Kidney (tissue), 13 donors: ENCODE measurements at regions not wholly inside any gene's neighbourhood (a gene's known extent, or its start where the extent isn't known, plus 50 kb on each side); places are given as distances from the start of the nearest gene placed in this dataset.

Experiments used
- DNase-seq, 5 donors: peaks; one replicate each; pipeline ENCODE4 v3.0.0-alpha.2; 2013 to 2020
- FAIRE-seq: peaks from 2 replicates; lab custom pipeline; 2012; peaks lifted over from hg19 to GRCh38; lab: Jason Lieb, UNC
- H3K27ac ChIP-seq, 2 donors: one replicate each; pipeline ENCODE4 v1.7.0; 2013; ENCODE audit warnings: low read depth in 2 of 2, low read length in 2 of 2, inconsistent platforms in 1 of 2
- H3K27me3 ChIP-seq: one replicate; pipeline ENCODE4 v1.7.1; 2013; ENCODE audit warnings: low read length, inconsistent platforms; ENCODE audit not compliant: control insufficient read depth, insufficient read depth
- H3K36me3 ChIP-seq, 3 donors: one replicate each; pipeline versions ENCODE4 v1.7.0 to v1.7.1; 2013; ENCODE audit warnings: low read length in 3 of 3, control low read depth in 1 of 3, inconsistent platforms in 1 of 3; ENCODE audit not compliant: insufficient read depth in 3 of 3, control insufficient read depth in 2 of 3
- H3K4me1 ChIP-seq, 3 donors: one replicate each; pipeline versions ENCODE4 v1.7.0 to v1.7.1; 2013; ENCODE audit warnings: low read length in 3 of 3, inconsistent platforms in 1 of 3, low read depth in 1 of 3; ENCODE audit not compliant: control insufficient read depth in 2 of 3, insufficient read depth in 2 of 3
- H3K4me3 ChIP-seq, 3 donors: one replicate each; pipeline versions ENCODE4 v1.7.0 to v1.8.1; 2013; ENCODE audit warnings: low read length in 3 of 3, control low read depth in 1 of 3, inconsistent platforms in 1 of 3
- H3K9ac ChIP-seq, 3 donors: one replicate each; pipeline versions ENCODE4 v1.7.0 to v1.7.1; 2013; ENCODE audit warnings: low read length in 3 of 3, control low read depth in 1 of 3, inconsistent platforms in 1 of 3
- H3K9me3 ChIP-seq, 3 donors: one replicate each; pipeline versions ENCODE4 v1.7.0 to v1.7.1; 2013; ENCODE audit warnings: low read length in 3 of 3, control low read depth in 1 of 3, inconsistent platforms in 1 of 3; ENCODE audit not compliant: control insufficient read depth in 2 of 3, insufficient read depth in 1 of 3
- CTCF ChIP-seq: IDR thresholded peaks from 3 replicates; pipeline ENCODE4 v1.5.1; 2012; ENCODE audit warnings: mild to moderate bottlenecking, moderate library complexity, borderline replicate concordance; ENCODE audit not compliant: insufficient read depth; ENCODE audit errors: extremely low read depth
- intact Hi-C: fragments of 100-400 bp; cut with DNase I; formaldehyde crosslinking; loops from one replicate; pipeline ENCODE4 v1.11.1; 2022
- donor health status: control.
- donor health status: control.
- donor health status: control.
- donor health status: control.
- donor health status: control.
- donor health status: DM: yes; HTN: yes; CAD: no.
- donor health status: Normal renal cell carcinoma (clear cell type).

GRCh38 chr5:142517840-142518239 lies 168.1 kb downstream of the FGF1 start:
- H3K27ac ChIP-seq, result no peak overlapping the region

GRCh38 chr5:142516732-142517131 lies 169.2 kb downstream of the FGF1 start:
- intact Hi-C loops, result no loop called here
- no peak for TF ChIP-seq CTCF
- Histone ChIP-seq H3K4me3 (no peak overlapping the region), H3K36me3 (no peaks in the 10 kb centered on the region), H3K27ac (no peak overlapping the region), H3K4me1 (peaks cover 0 to 14% (median 11%) of the 10 kb centered on the region in 3 donors), H3K27me3 (no peaks in the 10 kb centered on the region), H3K9ac (no peak overlapping the region), H3K9me3 (peaks cover 0 to 4% (median 0%) of the 10 kb centered on the region in 3 donors)
- FAIRE-seq (no peak), DNase-seq (no peak)

More at GRCh38 chr5:142517840-142518239, 168.1 kb downstream of the FGF1 start:
- DNase-seq, result no peak
- Histone ChIP-seq H3K9me3 (peaks cover 0 to 4% (median 0%) of the 10 kb centered on the region in 3 donors), H3K36me3 (no peaks in the 10 kb centered on the region), H3K4me1 (peaks cover 0 to 12% (median 3%) of the 10 kb centered on the region in 3 donors), H3K9ac (no peak overlapping the region), H3K4me3 (no peak overlapping the region), H3K27me3 (no peaks in the 10 kb centered on the region)
- intact Hi-C loops, result no loop called here
- TF ChIP-seq CTCF, result no peak
- FAIRE-seq, result no peak

GRCh38 chr5:142515036-142515435 lies 170.9 kb downstream of the FGF1 start:
- no peak for DNase-seq
- Histone ChIP-seq H3K4me3 (no peak overlapping the region), H3K4me1 (peaks cover 0 to 15% (median 7%) of the 10 kb centered on the region in 3 donors), H3K9me3 (peaks cover 0 to 4% (median 0%) of the 10 kb centered on the region in 3 donors), H3K9ac (no peak overlapping the region), H3K27me3 (no peaks in the 10 kb centered on the region), H3K27ac (no peak overlapping the region), H3K36me3 (no peaks in the 10 kb centered on the region)
- TF ChIP-seq CTCF, result no peak
- intact Hi-C loops, result no loop called here
- no peak for FAIRE-seq

GRCh38 chr5:142514196-142514595 lies 171.7 kb downstream of the FGF1 start:
- H3K4me1 ChIP-seq, result peaks cover 0 to 19% (median 10%) of the 10 kb centered on the region in 3 donors
- no peaks in the 10 kb centered on the region for H3K27me3 ChIP-seq
- no peak overlapping the region for H3K4me3 ChIP-seq
- no peaks in the 10 kb centered on the region for H3K36me3 ChIP-seq
- FAIRE-seq (no peak), DNase-seq (no peak)
- H3K9ac ChIP-seq, result no peak overlapping the region
- no peak overlapping the region for H3K27ac ChIP-seq
- intact Hi-C loops, result no loop called here
- peaks cover 0 to 4% (median 0%) of the 10 kb centered on the region in 3 donors for H3K9me3 ChIP-seq
- no peak for TF ChIP-seq CTCF
